CD4-positive, alpha-beta T cell treated with Interleukin-1 beta for 1 hour (primary cell): ENCODE measurements at regions not wholly inside any gene's neighbourhood (a gene's known extent, or its start where the extent isn't known, plus 50 kb on each side); places are given as distances from the start of the nearest gene placed in this dataset.
"Not testable (repeated sequence)": the region's sequence is repeated elsewhere in the genome, so short reads cannot be mapped to it uniquely, and the experiment has no call there.

ENCODE experiments used
- DNase-seq, 2 donors: peaks; one replicate each; pipeline ENCODE4 v3.0.0-alpha.2; 2020 to 2022

DNA sequence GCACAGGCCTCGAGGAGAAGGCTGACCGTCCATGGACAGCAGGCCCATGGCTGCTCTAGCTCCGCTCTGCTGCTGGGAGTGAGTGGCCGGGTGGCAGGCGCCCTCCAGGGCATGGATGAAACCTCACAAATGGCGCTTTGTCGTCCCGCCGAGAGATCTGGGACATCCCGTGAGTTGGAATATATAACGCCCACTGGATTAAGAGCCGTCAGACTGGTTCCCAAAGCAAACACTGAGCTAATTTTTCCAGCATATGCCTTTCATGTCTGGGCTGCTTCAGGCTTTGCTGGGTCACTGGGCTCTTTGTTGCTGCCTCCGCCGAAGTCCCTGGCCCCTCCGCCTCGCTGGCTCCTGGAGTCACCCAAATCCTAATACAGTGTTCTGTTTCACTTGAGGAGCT is 266.3 kb downstream of the FOXL1 start:
- DNase-seq = no peak

DNA sequence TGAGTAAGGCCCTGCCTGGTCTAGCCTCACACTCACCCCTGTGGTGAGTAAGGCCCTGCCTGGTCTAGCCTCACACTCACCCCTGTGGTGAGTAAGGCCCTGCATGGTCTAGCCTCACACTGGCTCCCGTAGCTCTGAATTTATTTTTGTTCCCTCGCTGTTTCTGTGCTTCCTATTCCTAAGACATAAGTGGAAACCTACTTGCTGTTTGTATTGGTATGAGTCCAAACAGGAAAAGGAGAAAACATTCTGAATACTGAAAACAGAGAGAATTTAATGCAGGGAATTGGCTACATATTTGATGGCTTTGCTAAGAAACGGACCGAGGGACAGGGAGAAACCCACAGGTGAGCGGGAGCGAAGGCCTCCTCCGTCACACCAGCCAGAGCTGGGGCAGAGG is 267.8 kb downstream of the FOXL1 start:
- no peak for DNase-seq

DNA sequence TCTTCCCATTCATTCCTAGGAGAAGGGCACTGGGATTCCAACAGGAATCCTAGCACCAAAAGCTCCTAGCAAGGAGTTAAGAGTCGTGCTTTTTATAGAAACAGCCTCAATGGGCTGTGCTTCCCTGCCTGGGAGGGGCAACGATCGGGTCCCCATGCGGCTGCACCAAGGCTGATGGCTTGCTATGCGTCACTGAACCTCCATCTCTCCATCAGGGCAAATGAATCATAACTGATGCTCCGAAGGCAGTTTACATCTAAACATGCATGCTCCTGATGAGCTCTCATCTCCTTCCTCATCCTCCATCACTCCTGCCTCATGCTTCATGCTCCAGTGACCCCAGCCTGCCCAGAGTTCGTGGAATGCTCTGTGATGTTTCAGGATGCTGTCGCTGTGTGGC is 270.5 kb downstream of the FOXL1 start:
- no peak for DNase-seq

DNA sequence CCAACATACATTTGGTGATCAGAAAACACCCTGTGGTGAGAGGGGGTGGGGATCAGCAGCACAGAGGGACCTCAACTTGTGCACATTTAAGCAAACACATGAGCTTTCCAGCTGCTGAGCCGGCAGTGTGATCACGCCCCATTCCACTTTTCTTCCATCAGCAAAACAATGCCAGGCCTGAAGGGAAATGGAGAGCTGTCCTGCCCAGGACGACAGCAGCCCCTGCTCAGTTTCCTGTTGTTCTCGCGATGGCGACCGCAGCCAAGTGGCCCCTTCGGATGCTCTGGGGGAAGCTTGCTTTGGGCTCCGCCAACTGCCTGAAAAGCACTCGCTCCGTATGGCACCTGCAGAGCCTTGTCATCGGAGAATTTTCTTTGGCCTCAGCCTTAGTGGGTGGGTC is 272.3 kb downstream of the FOXL1 start:
- DNase-seq = no peak

DNA sequence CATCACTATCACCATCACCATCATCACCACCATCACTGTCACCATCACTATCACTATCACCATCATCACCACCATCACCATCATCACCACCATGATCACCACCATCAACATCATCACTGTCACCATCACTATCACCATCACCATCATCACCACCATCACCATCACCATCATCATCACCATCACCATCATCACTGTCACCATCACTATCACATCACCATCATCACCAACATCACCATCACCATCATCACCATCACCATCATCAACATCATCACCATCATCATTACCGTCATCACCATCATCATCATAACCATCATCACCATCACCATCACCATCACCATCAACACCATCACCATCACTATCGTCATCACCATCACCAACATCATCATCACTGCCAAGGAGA is 273.8 kb downstream of the FOXL1 start:
- no peak for DNase-seq

DNA sequence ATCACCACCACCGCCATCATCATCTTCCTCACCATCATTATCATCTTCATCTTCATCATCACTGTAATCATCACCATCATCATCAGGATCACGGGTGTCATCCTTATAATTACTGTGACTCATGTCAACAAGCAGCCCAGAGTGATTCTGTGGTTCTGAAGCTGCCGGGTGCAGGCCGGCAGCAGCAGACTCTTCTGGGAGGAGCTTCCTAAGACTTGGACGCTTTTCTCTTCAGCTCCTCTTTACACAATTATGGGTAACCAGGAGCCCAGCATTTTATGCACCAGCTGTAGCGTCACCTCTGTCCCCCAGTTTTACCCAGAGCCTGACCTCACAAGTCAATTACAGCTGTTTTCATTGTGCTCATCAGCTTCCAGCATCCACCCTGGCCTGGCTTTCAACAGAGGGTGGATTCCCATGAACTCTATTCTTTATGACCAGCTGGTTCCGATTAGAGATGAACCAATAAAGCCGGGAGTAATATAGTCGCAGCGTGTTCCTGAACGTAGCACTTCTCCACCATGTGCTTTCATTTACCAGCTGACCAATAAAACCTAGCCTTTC is 275.8 kb downstream of the FOXL1 start:
- no peak for DNase-seq

DNA sequence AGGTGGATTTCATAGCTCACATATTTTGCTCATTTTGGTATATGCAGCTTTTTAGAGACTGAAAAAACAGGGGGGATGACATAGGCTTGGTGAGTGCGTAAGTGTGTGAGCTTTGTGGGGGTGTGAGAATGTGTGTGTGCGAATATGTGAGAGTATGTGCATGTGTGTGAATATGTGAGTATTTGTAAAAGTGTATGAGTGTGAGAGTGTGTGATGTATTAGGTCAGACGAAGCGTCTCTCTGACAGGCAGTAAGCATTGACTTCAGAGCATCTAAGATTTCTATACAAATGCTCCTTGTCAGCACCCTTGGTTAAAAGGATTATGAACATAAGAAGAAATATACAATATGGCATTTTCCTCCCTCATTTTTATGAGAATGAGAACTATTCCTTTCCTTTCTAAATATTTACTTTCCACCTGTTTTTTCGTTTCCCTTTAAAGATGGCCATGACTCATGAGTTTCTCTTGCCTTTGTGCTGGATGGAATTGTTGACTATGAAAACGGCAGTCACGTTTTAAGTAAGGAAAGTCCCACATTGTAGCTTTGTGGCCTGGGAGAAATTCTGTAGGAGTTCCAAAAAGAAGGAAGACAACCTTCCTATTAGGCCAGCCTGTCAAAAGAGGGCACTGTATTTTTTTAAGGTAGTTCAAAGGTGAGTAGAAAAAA is 276.4 kb downstream of the FOXL1 start:
- DNase-seq = no peak

DNA sequence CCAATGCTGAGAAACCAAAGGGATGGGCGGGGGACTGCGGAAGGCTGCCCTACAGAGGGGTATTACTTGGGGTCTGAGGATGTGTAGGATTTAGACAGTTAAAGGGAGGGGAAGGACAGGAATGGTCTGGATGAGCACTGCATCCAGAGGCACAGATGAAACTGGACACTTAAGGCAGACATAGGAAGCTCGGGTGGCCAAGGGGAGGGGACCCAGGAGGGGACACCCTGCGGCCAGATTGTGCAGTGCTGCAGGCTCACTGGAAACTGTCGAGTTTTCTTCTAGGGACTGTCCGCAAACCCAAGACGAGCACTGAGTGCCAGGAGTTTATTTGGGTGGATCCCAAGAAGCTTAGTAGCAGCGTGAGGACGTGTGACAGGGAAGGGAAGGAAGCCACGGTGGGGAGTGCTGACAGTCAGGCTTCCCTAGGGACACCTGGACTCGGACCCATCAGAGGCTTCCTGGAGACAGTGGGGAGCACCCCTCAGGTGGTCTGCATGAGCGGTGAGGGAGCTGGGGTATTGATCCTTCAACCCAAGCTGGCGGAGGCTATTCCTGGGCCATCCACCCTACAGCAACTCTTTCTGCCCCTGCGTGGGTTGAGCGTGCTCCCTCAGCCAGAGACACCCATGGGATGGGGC is 278.7 kb downstream of the FOXL1 start:
- no peak for DNase-seq

DNA sequence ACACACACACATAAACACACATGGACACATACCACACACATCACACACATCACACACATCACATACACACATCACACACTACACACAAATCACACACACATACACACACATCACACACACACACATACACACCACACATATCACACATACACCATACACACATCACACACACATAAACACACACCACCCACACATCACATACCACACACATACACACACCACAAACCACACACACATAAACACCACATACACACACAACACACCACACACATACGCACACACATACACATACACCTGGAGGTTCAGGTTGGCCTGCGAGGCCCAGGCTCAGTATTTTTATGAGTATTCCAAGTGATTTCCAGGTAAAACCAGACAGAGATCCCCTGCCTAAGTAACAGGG is 279.5 kb downstream of the FOXL1 start:
- DNase-seq = no peak

DNA sequence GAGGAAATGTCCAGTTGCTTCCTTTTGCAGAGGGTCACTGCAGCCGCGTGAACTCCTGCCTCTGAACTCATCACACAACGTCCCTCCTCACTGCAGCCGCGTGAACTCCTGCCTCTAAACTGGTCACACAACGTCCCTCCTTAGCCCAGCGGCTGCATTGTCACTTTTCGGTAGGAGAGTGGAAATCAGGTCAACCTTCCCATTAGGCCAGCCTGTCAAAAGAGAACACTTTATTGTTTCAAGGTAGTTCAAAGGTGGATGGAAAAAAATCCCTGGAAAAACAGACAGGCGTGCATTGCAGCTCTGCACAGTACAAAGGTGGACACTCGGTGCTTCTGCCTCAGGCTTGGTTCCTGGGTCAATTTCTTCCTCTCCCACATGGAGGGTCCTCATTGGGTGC is 280.2 kb downstream of the FOXL1 start:
- DNase-seq = no peak

DNA sequence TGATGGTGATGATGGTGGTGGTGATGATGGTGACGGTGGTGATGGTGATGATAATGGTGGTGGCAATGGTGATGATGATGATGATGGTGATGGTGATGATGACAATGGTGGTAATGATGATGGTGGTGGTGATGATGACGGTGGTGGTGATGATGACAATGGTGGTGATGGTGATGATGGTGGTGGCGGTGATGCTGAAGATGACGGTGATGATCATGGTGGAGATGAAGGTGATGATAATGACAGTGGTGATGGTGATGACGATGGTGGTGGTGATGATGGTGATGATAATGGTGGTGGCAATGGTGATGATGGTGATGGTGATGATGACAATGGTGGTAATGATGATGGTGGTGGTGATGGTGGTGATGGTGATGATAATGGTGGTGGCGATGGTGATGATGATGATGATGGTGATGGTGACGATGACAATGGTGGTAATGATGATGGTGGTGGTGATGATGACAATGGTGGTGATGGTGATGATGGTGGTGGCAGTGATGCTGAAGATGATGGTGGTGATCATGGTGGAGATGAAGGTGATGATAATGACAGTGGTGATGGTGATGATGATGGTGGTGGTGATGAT is 283.0 kb downstream of the FOXL1 start:
- DNase-seq = not testable (repeated sequence)

DNA sequence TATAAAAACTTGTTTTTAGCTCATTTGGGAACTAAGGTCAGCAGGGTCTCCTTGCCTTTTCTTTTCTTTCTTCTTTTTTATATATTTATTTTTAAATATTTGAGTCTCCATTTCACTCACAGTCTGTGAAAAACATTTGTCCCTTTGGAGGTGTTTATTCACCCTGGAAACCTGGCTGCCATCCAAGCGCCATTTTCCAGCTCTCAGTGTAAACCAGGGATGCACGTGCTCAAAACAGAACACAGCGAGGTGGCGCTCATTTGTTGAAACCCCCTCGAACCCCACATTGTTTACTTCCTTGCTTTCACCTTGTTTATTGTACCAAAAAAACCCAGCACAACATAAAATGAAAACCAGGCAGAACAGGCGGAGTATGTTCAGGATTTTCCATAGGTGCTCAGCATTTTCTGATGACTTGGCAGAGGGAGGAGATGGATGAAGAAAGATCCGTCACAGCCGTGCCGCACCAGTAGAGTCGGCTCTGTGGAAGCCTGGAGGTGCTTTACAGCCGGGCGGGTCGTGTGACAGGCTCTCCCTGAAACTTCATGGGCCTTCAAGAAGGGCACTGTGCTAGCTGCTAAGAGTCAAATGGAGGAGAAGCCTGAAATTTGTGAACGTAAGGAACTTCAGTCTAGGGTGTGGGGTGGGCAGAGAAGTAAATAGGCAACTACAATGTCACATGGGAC is 284.4 kb downstream of the FOXL1 start:
- no peak for DNase-seq

DNA sequence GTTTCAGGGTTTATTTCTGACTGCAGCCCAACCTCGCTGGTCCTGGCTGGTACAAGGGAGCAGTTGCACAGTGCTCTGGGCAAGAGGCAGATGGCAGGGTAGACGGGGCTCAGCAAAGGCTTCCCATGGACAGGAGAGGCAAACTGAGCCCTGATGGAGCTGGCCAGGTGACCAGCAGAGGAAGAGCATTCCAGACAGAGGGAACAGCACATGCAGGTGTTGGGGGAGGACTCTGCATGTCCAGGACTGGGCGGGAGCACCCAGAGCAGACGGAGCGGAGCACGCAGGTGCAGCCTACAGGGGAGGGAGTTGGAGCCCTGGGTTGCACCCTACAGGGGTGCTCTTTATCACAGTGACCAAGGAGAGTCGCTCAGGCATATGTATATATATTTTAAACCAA is 285.3 kb downstream of the FOXL1 start:
- no peak for DNase-seq

DNA sequence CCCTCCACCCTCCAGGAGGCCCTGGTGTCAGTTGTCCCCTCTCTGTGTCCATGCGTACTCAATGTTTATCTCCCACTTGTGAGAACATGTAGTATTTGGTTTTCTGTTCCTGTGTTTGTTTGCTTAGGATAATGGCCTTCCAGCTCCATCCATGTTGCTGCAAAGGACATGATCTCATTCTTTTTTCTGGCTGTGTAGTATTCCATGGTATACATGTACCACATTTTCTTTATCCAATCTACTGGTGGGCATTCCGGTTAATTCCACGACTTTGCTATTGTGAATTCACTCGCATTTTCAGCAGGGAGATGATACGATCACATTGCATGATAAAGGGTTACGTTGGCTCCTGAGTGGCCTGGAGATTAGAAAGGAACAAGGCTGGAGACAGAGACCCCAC is 286.2 kb downstream of the FOXL1 start:
- no peak for DNase-seq

DNA sequence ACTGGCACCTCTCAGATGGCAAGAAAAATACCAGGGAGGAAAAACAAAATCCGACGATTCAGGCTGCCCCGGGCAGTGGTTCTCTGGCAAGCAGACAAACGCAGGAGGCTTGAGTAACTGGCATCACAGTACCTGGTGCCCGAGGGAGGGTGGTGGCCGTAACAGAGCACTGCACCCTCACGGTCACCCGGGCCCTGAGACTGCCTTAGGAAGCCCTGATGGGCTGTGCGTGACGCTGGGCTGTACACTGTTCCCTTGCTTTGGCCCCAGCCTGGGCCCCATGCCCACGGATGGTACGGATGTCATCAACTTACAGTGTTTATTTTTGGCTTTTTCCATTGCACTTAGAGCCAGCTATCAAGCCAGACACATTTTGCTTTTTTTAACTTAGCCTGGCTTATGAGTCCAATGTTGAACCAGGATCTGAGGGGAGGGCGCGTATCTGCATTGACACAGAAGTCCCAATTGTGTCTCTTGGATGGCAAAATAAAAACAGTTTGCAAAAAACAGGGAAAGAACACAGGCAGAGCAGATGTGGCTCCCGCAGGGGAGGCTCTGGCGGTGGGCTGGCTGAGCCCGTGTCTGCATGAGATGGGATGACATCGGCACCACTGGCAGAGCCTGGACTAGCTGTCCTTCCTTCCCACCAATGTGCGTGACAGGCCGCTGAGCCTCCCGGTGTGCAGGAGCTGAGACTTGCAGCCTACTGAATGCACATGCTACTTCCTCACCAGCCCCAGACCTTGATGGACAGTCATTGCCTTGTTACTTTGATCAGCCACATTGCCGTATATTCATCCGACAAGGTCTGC is 287.7 kb downstream of the FOXL1 start:
- no peak for DNase-seq

DNA sequence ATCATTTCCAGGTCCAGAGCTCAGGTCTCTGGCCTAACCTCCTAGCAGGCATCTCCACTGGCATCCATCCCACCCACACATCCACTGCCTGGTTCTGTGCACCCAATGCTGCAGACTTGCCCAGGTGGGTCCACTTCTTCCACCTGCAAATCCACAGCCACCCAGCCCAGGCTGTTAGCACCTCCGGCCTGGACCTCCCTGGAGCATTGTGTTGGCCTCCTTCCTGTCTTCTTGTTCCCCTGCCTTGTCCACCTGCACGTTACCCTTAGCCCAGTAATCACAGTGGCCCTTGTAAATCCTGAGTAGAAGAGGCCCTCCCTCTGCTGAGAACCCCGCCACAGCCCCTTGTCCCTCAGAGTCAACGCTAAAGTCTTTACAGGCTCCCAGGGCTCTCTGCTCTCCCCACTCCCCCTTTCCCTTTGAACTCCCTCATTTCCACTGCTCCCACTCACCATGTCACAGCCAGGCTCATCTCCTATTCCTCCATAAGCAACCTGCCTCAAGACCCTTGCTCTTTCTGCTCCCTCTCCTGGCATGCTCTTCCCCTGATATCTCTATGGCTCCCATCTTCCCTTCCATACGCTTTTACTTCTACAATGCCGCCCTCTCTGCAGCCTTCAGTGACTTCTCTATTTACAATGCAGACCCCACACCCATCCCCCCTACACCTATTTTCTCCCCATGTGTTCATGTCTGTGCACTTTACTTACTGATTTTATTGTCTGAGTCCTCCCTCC is 288.8 kb downstream of the FOXL1 start:
- no peak for DNase-seq

DNA sequence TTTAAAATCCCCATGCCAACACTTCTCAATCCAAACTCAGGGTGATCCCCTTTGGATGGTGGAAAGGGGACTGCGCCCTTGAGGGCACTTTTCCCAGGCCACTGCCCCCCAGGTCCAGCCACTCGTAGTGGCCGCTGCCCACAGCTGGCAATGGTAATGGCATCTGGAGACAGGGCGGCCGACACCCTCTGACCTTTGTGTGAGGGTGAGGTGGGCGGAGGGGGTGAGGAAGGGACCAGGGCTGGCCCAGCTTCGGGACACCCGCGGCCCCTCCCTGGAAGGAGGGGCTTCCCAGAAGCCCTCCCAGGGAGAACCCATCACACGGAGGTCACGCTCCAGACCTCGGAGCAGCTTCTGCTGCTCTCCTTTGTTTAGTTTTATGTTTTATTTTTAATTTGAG is 289.7 kb downstream of the FOXL1 start:
- no peak for DNase-seq

DNA sequence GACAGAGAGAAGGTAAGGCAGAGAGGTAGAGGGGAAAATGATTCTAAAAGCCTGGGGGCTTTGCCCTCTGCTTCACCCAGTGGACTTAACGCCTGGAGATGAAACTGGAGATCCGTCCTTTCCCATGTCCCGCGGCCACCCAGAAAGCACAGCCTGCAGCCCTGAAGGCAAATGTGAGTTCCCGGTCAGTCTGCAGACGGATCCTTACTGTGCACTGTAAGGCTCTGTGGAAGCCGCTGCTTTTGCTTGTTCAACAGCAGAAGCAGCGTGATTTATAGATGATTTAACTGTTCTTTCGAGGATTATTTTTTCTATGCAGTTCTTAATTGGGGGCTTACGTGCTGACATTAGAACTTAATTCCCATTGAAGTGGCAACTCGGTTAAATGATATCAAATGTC is 290.4 kb downstream of the FOXL1 start:
- no peak for DNase-seq

DNA sequence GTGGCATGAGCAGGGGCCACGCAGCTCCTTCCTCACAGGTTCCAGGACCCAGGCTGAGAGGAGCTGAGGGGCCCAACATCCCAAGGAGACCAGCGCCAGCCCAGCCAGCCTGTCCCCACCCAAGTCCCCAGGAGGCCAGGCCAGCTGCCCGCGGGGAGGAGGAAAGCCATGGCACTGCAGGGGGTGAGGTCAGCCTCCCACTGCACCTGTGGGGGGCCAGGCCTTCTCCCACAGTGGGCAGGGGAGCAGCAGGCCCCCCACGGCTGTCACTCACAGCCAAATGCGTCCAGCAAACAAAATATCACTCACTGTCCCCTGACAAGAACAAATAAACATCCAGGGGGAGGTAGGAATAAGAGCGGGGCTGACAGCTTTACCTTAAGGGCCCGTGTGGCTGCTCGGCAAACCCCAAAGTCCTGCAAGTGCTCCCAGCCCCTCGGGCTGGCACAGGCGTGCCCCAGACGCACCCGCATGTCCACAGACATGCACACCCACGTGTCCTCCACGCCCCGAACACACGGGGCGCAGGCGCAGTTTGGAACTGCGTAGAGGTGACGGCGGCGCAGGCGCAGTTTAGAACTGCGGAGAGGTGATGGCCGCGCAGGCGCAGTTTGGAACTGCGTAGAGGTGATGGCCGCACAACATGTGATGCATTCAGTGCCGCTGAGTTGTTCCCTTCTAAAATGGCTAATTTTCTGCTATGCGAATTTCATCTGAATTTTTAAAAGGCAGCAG is 291.1 kb downstream of the FOXL1 start:
- DNase-seq = no peak

DNA sequence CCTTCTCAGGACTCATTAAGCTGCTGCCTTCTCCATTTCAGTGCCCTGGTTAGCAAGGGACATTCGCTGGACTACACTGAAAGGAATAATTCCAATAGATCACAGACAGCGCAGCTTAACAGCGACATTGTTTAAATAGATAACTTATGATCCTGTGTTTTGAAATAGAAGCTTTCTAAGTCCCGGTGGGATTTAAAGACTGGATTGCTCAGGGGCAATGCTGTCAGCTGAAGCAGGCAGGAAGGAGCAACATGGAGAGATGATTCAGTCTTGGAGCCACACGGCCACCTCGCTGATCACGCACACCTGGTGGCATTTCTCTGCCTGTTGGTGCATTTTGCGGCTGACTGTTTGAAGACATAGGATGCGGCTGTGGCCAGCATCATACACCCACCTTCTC is 292.0 kb downstream of the FOXL1 start:
- no peak for DNase-seq

DNA sequence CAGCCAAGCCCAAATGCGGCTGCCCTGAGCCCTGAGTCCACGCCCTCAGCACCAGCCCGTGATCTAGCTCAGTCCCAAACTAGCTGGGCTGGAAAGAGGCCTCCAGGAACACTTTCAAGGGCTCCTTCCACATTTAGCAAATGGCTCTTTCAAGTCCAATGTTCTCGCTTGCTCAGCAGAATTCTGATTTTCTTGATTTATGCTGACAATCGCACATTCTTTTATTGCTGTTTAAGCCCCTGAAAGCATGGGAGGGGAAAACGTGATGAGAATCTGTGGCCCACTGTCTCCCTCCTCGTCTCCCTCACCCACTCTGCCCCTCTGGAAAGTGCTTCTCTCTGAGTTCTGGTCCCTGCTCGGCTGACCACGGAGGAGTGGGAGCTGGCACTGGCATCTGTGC is 293.8 kb downstream of the FOXL1 start:
- no peak for DNase-seq
